HT1080 (cell line): ENCODE measurements at regions not wholly inside any gene's neighbourhood (a gene's known extent, or its start where the extent isn't known, plus 50 kb on each side); places are given as distances from the start of the nearest gene placed in this dataset.

ENCODE experiments used
- DNase-seq: peaks from one replicate; pipeline ENCODE4 v3.0.0-alpha.2; 2015; ENCODE audit warnings: low read depth

GRCh38 chr9:29928072-29928471 lies 2354.8 kb upstream of the C9orf72 start:
- no peak for DNase-seq

GRCh38 chr9:29939559-29939958 lies 2366.3 kb upstream of the C9orf72 start:
- DNase-seq = no peak

- DNase-seq = peak; percentile 23
Measured at GRCh38 chr9:29945012-29945411, 2371.7 kb upstream of the C9orf72 start.

GRCh38 chr9:29958469-29958868 lies 2385.2 kb upstream of the C9orf72 start:
- peak; percentile 8 for DNase-seq

- no peak for DNase-seq
Measured at GRCh38 chr9:29965834-29966233, 2392.6 kb upstream of the C9orf72 start.

GRCh38 chr9:29966247-29966646 lies 2393.0 kb upstream of the C9orf72 start:
- DNase-seq = peak; percentile 73

- DNase-seq = no peak
Measured at GRCh38 chr9:29968831-29969230, 2395.6 kb upstream of the C9orf72 start.

GRCh38 chr9:29969408-29969807 lies 2396.1 kb upstream of the C9orf72 start:
- DNase-seq = no peak

GRCh38 chr9:29969856-29970647 lies 2396.8 kb upstream of the C9orf72 start:
- DNase-seq = no peak

- peak; percentile 8 for DNase-seq
Measured at GRCh38 chr9:29974197-29974596, 2400.9 kb upstream of the C9orf72 start.

GRCh38 chr9:29976981-29977380 lies 2403.7 kb upstream of the C9orf72 start:
- no peak for DNase-seq

GRCh38 chr9:29981013-29981412 lies 2403.4 kb upstream of the ACO1 start:
- no peak for DNase-seq

GRCh38 chr9:29999645-30000044 lies 2384.8 kb upstream of the ACO1 start:
- no peak for DNase-seq

- no peak for DNase-seq
Measured at GRCh38 chr9:30010691-30011090, 2373.8 kb upstream of the ACO1 start.

- DNase-seq = no peak
Measured at GRCh38 chr9:30012622-30013021, 2371.8 kb upstream of the ACO1 start.

GRCh38 chr9:30015073-30015472 lies 2369.4 kb upstream of the ACO1 start:
- DNase-seq = no peak

GRCh38 chr9:30020161-30020560 lies 2364.3 kb upstream of the ACO1 start:
- no peak for DNase-seq

GRCh38 chr9:30035761-30036160 lies 2348.7 kb upstream of the ACO1 start:
- DNase-seq = no peak

GRCh38 chr9:30036558-30036957 lies 2347.9 kb upstream of the ACO1 start:
- DNase-seq = no peak

GRCh38 chr9:30039712-30040111 lies 2344.7 kb upstream of the ACO1 start:
- peak; percentile 6 for DNase-seq

- no peak for DNase-seq
Measured at GRCh38 chr9:30048396-30048795, 2336.0 kb upstream of the ACO1 start.

GRCh38 chr9:30058463-30058862 lies 2326.0 kb upstream of the ACO1 start:
- peak; percentile 11 for DNase-seq

GRCh38 chr9:30060976-30061375 lies 2323.5 kb upstream of the ACO1 start:
- DNase-seq = no peak

GRCh38 chr9:30065888-30066287 lies 2318.6 kb upstream of the ACO1 start:
- peak; percentile 32 for DNase-seq
